Progenitor cell of endocrine pancreas (in vitro differentiated cells): ENCODE measurements at regions not wholly inside any gene's neighbourhood (a gene's known extent, or its start where the extent isn't known, plus 50 kb on each side); places are given as distances from the start of the nearest gene placed in this dataset.

ENCODE experiments used
- DNase-seq: peaks from one replicate; pipeline ENCODE4 v3.0.0; 2021; ENCODE audit warnings: low spot score; ENCODE audit not compliant: unreplicated experiment
- H3K27ac Mint-ChIP-seq: 2 replicates; pipeline ENCODE4 v1.8.0; 2021; ENCODE audit warnings: mild to moderate bottlenecking, moderate library complexity, mixed read lengths
- H3K27me3 Mint-ChIP-seq: 2 replicates; pipeline ENCODE4 v1.8.0; 2021; ENCODE audit warnings: mixed read lengths
- H3K36me3 Mint-ChIP-seq: 2 replicates; pipeline ENCODE4 v1.8.0; 2022; ENCODE audit warnings: mixed read lengths; ENCODE audit not compliant: insufficient read depth
- H3K4me1 Mint-ChIP-seq: 2 replicates; pipeline ENCODE4 v1.8.0; 2021; ENCODE audit warnings: low read depth, mixed read lengths
- H3K4me3 Mint-ChIP-seq: 2 replicates; pipeline ENCODE4 v1.8.0; 2021; ENCODE audit warnings: low read depth, mild to moderate bottlenecking, moderate library complexity, mixed read lengths
- H3K9me3 Mint-ChIP-seq: 2 replicates; pipeline ENCODE4 v1.8.0; 2021; ENCODE audit warnings: low read depth, mixed read lengths
- TF ChIP-seq, protein P1 (sequence below): fragments of 200-600 bp; sonication (generic); IDR thresholded peaks from one replicate; pipeline ENCODE4 v1.5.0; 2021; ENCODE audit warnings: antibody characterized with exemption, mild to moderate bottlenecking; ENCODE audit not compliant: unreplicated experiment

DNA sequence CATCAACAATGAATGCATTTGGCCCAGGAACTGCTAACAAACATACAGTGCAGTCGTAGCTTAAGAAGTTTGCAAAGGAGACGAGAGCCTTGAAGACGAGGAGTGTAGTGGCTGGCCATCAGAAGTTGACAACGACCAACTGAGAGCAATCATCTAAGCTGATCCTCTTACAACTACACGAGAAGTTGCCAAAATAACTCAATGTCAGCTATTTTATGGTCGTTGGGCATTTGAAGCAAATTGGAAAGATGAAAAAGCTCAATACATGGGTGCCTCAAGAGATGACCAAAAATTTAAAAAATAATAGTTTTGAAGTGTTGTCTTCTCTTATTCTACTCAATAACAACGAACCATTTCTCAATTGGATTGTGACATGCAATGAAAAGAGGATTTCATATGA is 757.7 kb upstream of the CHD1 start:
- DNase-seq = no peak
- no peaks in the 10 kb centered on the region for H3K4me1 Mint-ChIP-seq
- no peaks in the 10 kb centered on the region for H3K36me3 Mint-ChIP-seq
- H3K27me3 Mint-ChIP-seq = no peaks in the 10 kb centered on the region
- H3K4me3 Mint-ChIP-seq = no peak overlapping the region
- TF ChIP-seq, protein P1, sequence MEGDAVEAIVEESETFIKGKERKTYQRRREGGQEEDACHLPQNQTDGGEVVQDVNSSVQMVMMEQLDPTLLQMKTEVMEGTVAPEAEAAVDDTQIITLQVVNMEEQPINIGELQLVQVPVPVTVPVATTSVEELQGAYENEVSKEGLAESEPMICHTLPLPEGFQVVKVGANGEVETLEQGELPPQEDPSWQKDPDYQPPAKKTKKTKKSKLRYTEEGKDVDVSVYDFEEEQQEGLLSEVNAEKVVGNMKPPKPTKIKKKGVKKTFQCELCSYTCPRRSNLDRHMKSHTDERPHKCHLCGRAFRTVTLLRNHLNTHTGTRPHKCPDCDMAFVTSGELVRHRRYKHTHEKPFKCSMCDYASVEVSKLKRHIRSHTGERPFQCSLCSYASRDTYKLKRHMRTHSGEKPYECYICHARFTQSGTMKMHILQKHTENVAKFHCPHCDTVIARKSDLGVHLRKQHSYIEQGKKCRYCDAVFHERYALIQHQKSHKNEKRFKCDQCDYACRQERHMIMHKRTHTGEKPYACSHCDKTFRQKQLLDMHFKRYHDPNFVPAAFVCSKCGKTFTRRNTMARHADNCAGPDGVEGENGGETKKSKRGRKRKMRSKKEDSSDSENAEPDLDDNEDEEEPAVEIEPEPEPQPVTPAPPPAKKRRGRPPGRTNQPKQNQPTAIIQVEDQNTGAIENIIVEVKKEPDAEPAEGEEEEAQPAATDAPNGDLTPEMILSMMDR = no peak
- H3K9me3 Mint-ChIP-seq = peaks cover 7% of the 10 kb centered on the region
- H3K27ac Mint-ChIP-seq = no peak overlapping the region

DNA sequence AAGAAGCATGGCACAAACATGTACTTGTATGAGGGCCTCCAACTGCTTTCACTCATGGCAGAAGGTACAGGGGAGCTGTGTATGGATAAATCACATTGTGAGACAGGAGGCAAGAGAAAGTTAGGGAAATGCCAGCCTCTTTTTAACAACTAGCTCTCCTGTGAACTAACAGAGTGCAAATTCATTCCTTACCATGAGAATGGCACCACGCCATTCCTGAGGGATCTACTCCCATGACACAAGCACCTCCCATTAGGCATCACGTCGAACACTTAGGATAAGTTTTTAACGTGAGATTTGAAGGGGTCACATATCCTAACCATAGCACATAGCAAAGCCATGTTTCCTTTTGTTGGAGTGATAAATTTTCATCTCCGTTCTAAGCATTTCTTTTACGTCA is 747.2 kb upstream of the CHD1 start:
- TF ChIP-seq, protein P1 = no peak
- Mint-ChIP-seq H3K27me3 (no peaks in the 10 kb centered on the region), H3K4me3 (no peak overlapping the region), H3K36me3 (no peaks in the 10 kb centered on the region), H3K9me3 (no peaks in the 10 kb centered on the region), H3K27ac (no peak overlapping the region), H3K4me1 (no peaks in the 10 kb centered on the region)
- no peak for DNase-seq

DNA sequence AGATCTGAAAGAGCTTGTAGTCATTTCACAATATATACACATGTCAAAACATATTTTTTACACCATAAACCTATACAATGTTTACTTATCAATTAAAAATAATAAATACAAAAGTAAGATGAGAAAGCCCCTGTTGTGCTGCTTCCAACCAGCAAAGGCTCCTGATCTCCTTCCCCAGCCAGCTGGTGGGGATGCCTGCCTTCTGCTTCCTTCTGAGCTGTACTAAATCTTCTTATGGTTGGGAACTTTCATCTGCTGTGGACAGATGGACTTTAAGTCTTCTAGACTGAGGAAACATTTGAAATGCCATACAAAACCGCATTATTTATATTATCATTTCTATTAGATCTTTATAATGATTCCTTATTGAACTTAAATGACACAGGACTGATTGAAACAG is 745.3 kb upstream of the CHD1 start:
- no peak for DNase-seq
- H3K4me1 Mint-ChIP-seq = no peaks in the 10 kb centered on the region
- H3K27me3 Mint-ChIP-seq = no peaks in the 10 kb centered on the region
- no peaks in the 10 kb centered on the region for H3K9me3 Mint-ChIP-seq
- TF ChIP-seq, protein P1 = no peak
- H3K4me3 Mint-ChIP-seq = no peak overlapping the region
- no peaks in the 10 kb centered on the region for H3K36me3 Mint-ChIP-seq
- no peak overlapping the region for H3K27ac Mint-ChIP-seq

DNA sequence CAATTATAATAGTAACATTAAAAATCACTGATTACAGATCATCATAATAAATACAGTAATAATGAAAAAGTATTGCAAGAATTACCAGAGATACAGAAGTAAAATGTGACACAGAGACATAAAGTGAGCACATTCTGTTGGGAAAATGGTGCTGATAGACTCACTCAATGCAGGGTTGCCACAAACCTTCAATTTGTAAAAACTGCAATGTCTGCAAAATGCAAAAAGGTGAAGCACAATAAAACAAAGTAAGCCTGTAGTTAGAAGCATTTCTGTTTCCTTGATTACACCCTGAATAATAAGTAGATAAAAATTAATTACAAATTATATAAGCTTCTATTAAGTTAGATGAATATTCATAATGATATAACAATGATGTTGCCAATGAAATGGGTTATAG is 736.2 kb upstream of the CHD1 start:
- H3K9me3 Mint-ChIP-seq = peaks cover 14% of the 10 kb centered on the region
- H3K27me3 Mint-ChIP-seq = no peaks in the 10 kb centered on the region
- peaks cover under 1% of the 10 kb centered on the region for H3K4me1 Mint-ChIP-seq
- DNase-seq = no peak
- TF ChIP-seq, protein P1 = no peak
- H3K27ac Mint-ChIP-seq = no peak overlapping the region
- H3K36me3 Mint-ChIP-seq = peaks cover 3% of the 10 kb centered on the region
- no peak overlapping the region for H3K4me3 Mint-ChIP-seq

DNA sequence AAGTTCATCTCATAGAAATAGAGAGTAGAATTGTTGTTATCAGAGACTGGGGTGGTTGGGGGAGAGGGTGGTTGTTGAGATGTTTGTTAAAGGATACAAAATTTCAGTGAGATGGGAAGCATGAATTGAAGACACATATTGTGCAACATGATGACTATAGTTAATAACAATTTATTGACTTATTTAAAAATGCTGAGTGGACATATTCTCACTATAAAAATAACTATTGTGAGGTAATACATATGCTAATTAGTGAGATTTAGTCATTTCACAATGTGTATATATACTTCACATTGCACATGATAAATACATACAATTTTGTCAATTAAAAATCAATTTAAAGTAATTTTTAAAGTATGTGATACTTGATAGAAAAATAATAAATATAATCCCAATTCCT is 722.5 kb upstream of the CHD1 start:
- TF ChIP-seq, protein P1 = no peak
- DNase-seq = no peak
- no peak overlapping the region for H3K4me3 Mint-ChIP-seq
- no peaks in the 10 kb centered on the region for H3K4me1 Mint-ChIP-seq
- H3K36me3 Mint-ChIP-seq = no peaks in the 10 kb centered on the region
- no peaks in the 10 kb centered on the region for H3K27me3 Mint-ChIP-seq
- no peaks in the 10 kb centered on the region for H3K9me3 Mint-ChIP-seq
- H3K27ac Mint-ChIP-seq = no peak overlapping the region
